ENCODE measurements at regions not wholly inside any gene's neighbourhood (a gene's known extent, or its start where the extent isn't known, plus 50 kb on each side); places are given as distances from the start of the nearest gene placed in this dataset.
A peak's percentile ranks its signal among the peaks of the same experiment; 100 is the strongest.

DNA sequence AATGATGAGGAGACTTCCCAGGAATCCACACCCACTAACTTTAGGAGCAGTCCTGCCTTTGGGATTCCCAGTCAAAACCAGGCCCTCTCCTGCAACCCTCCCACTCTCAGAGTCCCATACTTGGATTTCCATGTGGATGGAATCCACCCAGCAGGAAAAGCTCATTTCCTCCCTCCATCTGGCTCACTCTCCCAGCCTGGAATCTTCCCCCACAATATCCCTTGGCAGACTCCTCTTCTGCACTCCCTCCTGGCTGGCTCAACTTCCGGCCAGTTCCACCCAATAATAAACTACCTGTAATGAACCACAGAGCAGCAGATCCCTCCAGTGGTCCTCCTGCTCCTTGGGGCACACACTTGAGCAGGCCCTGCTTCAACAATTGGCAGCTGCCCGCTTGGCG is 102.8 kb upstream of the EGLN3 start:
- TF ChIP-seq JUN (CRISPR knock-in tag; IDR thresholded peaks at IDR 0.05) = no peak
- no peak for TF ChIP-seq MTF2 (CRISPR knock-in tag; IDR thresholded peaks at IDR 0.05; ENCODE audit: borderline replicate concordance)
- TF ChIP-seq EZH2 (conservative IDR thresholded peaks at IDR 0.05; ENCODE audit: low read depth, low read length) = no peak
- TF ChIP-seq, protein P1, sequence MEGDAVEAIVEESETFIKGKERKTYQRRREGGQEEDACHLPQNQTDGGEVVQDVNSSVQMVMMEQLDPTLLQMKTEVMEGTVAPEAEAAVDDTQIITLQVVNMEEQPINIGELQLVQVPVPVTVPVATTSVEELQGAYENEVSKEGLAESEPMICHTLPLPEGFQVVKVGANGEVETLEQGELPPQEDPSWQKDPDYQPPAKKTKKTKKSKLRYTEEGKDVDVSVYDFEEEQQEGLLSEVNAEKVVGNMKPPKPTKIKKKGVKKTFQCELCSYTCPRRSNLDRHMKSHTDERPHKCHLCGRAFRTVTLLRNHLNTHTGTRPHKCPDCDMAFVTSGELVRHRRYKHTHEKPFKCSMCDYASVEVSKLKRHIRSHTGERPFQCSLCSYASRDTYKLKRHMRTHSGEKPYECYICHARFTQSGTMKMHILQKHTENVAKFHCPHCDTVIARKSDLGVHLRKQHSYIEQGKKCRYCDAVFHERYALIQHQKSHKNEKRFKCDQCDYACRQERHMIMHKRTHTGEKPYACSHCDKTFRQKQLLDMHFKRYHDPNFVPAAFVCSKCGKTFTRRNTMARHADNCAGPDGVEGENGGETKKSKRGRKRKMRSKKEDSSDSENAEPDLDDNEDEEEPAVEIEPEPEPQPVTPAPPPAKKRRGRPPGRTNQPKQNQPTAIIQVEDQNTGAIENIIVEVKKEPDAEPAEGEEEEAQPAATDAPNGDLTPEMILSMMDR (CRISPR knock-in tag; IDR thresholded peaks at IDR 0.05) = 0 out of 2 replicates have a peak, but pooled peaks have one; percentile 5
- TF ChIP-seq ZNF160 (CRISPR knock-in tag; IDR thresholded peaks at IDR 0.05) = no peak
- TF ChIP-seq, protein P2, sequence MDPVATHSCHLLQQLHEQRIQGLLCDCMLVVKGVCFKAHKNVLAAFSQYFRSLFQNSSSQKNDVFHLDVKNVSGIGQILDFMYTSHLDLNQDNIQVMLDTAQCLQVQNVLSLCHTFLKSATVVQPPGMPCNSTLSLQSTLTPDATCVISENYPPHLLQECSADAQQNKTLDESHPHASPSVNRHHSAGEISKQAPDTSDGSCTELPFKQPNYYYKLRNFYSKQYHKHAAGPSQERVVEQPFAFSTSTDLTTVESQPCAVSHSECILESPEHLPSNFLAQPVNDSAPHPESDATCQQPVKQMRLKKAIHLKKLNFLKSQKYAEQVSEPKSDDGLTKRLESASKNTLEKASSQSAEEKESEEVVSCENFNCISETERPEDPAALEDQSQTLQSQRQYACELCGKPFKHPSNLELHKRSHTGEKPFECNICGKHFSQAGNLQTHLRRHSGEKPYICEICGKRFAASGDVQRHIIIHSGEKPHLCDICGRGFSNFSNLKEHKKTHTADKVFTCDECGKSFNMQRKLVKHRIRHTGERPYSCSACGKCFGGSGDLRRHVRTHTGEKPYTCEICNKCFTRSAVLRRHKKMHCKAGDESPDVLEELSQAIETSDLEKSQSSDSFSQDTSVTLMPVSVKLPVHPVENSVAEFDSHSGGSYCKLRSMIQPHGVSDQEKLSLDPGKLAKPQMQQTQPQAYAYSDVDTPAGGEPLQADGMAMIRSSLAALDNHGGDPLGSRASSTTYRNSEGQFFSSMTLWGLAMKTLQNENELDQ (CRISPR knock-in tag; IDR thresholded peaks at IDR 0.05; ENCODE audit: borderline replicate concordance) = no peak
- no peak for TF ChIP-seq MZF1 (CRISPR knock-in tag; IDR thresholded peaks at IDR 0.05; ENCODE audit: borderline replicate concordance)
- TF ChIP-seq, protein P3, sequence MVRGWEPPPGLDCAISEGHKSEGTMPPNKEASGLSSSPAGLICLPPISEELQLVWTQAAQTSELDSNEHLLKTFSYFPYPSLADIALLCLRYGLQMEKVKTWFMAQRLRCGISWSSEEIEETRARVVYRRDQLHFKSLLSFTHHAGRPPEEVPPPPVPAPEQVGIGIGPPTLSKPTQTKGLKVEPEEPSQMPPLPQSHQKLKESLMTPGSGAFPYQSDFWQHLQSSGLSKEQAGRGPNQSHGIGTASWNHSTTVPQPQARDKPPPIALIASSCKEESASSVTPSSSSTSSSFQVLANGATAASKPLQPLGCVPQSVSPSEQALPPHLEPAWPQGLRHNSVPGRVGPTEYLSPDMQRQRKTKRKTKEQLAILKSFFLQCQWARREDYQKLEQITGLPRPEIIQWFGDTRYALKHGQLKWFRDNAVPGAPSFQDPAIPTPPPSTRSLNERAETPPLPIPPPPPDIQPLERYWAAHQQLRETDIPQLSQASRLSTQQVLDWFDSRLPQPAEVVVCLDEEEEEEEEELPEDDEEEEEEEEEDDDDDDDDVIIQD (CRISPR knock-in tag; IDR thresholded peaks at IDR 0.05; ENCODE audit: low read depth) = no peak
- TF ChIP-seq ZNF224 (CRISPR knock-in tag; IDR thresholded peaks at IDR 0.05) = no peak

Measured in HepG2 (cell line).